Activated T-cell treated with anti-CD3 and anti-CD28 coated beads for 24 hours (primary cell): ENCODE measurements at regions not wholly inside any gene's neighbourhood (a gene's known extent, or its start where the extent isn't known, plus 50 kb on each side); places are given as distances from the start of the nearest gene placed in this dataset.
A peak's percentile ranks its signal among the peaks of the same experiment; 100 is the strongest.

Experiments
- DNase-seq: peaks from one replicate; pipeline ENCODE4 v3.0.0-alpha.2; 2020; ENCODE audit warnings: low read depth

DNA sequence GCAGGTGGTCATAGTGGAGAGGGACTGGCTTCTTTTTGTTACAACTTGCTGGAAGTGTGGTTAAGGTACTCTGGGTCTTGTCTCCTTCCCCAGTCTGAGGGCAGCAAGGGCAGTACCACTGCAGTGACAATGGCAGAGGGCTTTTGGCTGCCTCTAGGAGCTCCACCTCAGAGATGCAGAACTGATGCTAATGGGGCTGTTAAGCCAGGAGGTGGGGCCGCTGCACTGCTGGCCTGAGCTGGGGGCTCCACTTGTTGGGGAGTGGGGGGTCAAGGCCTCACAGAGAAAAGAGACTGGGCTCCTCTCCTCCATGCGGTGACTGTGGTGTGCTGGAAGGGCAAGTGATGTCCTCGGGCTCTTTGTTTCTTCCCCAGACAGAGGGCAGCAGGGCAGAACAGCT, 135.7 kb downstream of the DSEL start:
- DNase-seq, result no peak

DNA sequence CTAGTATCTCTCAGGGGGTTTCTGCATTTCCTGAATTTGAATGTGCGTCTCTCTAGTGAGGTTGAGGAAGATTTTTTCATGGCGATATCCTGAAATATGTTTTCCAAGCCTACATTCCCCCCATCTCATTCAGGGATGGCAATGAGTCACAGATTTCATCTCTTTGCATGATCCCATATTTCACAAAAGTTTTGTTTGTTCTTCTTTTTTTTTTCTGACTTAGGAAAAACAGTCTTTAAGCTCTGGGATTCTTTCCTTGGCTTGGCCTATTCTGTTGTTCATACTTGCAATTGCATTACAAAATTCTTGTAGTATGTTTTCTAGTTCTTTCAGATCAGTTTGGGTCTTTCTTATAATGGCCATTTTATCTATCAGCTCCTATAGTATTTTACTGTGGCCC, 136.5 kb downstream of the DSEL start:
- no peak for DNase-seq

DNA sequence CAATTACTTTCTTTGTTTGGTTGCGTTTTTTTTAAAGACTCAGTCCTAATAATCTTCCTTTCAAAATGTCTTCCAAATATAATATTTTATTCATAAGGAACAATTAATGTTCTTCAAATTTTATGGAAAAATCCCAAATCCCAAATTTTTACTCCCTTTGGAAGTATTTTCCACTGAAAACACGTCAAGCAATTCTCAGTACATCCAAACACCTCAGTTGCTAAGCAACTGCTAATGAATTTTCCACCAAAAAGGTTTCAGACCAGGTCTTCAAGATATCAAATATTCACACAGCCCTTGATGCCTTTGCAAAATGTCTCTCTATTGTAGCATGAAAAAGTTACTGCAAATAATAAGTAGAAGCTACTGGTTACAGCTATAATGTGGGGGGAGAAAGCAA, 140.1 kb downstream of the DSEL start:
- DNase-seq, result no peak

DNA sequence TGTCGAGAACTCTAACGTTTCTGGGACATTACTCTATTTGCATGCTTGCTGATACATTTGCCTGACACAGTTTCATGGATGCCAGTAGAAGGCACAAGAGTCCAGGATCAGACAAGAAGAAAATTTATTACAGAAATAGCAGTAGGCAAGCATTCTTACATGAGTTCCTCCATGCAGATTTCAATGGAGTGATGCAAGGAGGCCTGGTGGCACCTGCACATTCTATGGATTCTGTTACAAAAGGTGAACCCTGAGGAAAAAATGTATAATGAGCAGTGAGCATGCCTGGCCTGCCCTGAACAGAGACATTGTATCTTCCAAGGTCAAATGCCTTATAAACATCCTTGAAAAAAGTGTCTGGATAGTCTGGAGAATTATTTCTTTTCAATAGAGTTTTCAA, 142.9 kb downstream of the DSEL start:
- DNase-seq, result no peak

DNA sequence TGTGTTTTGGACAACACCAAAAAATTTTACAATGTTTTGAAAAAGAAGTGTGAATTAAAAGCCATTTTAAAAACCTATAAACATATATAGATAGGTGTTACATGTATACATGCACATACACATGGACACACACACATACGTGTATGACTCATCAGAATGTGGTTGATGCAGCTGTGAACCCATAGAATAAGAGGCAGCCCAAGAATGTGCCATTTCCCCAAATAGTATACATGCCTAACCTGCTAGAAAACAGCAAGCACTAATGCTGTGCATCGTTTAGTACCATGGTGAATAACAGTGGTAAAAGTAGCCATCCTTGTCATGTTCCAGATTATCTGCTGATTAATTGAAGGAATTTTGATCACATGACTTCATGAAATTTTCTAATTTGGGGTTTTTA, 149.0 kb downstream of the DSEL start:
- no peak for DNase-seq

DNA sequence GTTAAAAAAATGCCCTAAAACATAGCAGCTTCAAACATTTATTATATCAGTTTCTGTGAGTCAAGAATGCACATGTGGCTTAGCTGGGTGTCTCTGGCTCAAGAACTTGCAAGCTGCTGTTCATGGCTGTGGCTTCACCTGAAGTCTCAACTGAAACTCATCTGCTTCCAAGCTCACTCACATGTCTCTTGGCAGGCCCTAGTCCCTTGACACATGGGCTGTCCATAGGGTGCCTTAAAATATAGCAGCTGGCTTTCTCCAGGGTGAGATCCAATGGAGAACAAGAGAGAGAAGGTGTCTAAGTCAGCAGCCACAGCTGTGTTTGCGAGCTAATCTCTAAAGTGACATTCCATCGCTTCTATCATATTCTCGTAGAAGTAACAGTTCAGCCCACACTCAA, 152.8 kb downstream of the DSEL start:
- DNase-seq, result no peak

DNA sequence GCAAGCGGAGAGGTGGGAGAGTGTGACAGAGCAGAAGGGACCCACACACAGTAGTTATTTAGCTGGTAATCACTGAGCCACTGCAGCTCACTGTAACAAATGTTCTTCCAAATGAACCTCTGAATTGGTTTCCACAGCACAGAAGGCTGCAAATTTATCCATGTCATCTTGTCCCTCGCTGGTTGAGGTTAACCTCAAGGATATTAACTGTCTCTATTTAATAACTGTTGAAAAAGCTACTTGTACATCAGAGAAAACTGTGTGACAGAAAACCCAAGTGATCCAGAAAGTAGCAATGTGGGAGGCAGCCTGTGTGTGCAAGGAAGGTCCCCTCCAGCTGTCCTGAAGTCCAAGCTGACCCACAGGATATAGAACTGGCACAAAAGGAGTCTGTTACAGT, 153.6 kb downstream of the DSEL start:
- no peak for DNase-seq

DNA sequence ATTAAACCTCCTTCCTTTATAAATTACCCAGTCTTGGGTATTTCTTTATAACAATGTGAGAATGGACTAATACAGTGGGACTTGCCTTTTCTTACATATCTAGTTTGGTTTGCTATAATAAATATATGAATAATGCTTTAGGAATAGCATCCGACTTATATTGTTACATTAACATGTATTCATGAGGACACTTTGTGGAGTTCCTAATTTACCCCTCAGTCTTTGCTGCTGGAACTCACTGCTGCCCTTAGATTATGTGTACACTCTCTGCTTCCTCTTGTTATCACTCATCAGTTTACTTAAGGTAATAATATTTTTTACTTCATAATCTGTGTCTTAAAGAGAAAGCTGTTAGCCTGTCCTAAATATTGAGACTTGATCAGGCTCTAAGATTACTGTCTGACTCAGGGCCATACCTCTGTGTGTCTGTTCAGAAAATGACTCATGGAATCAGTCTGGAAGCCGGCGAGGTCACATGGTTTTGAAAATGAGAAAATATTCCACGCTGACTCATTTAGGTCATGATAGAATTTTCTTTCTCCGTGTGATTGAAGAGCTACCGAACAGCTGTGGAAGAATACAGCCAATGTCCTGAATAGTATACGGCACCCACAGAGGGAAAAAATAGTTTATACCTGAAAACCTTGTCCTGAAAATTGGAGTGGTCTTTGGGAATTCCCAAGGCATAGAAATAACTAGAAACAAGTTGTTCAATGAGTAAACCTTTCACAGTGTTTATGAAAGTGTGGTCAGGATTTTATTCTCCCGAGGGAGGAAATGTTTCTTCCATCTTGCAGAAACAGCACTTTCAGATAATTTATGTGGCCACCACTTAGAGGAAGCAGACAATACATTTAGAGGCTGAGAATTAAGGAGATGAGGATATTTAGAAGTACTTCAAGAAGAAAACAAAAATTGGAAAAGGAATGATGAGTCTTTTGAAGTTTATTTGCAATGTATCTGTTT, 156.4 kb downstream of the DSEL start:
- DNase-seq, result peak; percentile 40

DNA sequence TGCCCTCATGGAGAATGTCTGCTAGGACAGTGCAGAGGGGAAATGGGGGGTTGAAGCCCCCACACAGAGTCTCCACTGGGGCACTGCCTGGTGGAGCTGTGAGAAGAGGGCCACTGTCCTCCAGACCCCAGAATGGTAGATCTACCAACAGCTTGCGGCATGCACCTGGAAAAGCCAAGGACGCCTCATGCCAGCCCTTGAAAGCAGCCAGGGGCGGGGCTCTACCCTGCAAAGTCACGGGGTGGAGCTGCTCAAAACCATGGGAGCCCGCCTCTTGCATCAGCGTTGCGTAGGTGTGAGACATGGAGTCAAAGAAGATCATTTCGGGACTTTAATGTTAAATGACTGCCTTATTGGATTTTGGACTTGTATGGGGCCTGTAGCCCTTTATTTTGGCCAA, 157.6 kb downstream of the DSEL start:
- no peak for DNase-seq

DNA sequence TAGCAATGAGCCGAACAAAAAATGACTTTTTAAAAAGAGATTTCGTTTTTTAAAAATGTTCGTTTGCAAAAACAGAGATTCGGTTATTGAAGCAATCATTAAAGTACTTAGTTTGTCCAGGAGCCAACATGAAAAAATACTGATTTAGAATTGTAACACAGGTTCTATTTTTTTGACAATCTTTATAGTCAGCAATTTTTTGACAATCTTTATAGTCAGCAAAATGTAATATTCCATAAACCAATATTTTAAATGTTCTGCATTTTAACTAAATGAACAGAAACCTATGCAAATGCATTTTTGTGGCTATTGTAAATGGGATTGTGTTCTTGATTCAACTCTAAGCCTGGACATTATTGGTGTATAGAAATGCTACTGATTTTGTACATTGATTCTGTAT, 161.8 kb downstream of the DSEL start:
- DNase-seq, result no peak

DNA sequence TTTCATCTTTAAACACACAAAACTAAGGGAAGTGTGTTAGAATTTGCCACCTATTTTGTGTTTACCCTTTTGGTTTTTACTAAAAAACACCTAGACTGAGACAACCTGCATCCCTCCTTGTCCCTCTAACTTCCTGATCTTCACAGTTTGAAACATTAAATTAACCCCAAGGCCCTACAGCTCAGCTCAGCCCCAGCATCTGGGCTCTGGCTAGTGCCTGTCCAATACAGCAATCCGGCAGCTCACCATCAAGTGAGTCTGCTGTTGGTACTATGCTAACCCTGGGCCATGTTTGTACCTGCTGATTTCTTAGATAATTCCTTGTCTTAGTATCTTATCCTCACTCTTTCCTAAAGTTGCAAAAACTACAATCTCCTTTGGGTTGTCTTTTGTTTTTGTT, 162.4 kb downstream of the DSEL start:
- DNase-seq, result no peak

DNA sequence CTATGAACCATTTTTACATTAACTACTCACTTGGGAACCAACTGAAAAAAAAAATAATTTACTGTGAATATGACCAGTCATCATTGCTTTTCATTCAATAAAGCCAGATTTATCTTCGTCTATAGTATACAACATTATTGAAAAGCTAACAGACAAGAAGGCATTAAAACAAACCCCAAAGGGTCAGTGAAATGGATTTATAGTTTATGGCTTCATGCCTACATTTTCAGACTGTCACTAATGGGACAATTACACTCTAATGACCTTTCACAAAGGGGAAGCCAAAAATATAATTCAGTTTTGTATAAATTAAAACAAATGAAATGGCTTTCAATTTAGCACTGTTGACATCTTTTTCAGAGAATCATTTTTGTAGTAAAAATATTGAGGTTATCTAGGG, 169.1 kb downstream of the DSEL start:
- no peak for DNase-seq

DNA sequence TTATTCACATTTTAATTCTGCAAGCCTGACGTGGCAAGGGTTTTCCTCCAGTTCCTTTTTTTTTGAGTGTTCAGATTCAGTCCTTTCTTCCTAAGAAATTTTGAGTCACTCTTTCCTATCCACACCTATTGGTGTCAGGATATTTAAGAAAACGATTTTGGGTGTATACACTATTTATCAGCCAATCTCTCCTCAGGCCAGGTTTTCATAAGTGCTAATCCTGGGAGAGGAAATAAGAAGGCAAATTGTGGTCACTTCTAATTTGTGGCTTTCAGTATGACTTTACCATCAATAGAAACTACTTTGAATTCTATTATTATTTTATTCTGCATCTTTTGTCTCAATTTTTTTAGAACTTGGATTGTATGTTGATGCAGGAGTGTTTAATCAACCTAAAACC, 174.4 kb downstream of the DSEL start:
- no peak for DNase-seq

DNA sequence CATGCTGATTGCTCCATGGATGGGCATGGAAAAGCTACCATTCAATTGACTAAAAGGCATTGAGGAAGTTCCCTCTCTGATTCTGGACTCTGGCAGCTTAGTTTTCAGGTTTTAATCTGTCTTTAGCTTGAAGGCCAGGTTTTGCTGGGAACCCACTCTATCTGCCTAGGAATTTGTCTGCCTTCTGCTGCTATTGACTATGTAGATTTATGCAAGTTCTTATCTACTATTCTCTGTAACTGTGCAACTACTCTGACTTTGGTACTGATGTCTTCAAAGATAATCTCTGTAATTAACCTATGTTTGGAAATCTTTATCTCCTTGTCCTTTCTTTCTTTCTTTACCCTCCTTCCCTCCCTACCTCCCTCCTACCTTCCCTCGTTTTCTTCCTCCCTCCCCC, 178.8 kb downstream of the DSEL start:
- DNase-seq, result no peak

DNA sequence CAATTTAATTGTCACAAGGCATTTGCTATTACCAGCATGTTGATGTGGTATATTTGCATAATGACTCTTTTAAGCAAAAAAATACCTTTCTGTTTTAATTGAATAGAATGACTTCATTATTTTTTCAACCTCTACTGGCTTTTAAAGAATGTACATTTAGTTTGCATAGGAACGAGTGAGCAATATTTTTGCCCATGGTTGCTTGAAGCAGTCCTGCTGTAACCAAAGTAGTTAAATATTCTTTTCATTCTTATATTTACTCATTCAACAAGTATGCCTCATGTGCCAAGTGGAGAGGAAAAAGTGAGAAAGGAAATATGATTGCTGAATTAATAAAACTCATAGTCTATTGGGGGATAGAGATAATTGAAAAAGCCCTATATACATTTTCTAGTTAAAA, 184.7 kb downstream of the DSEL start:
- no peak for DNase-seq

DNA sequence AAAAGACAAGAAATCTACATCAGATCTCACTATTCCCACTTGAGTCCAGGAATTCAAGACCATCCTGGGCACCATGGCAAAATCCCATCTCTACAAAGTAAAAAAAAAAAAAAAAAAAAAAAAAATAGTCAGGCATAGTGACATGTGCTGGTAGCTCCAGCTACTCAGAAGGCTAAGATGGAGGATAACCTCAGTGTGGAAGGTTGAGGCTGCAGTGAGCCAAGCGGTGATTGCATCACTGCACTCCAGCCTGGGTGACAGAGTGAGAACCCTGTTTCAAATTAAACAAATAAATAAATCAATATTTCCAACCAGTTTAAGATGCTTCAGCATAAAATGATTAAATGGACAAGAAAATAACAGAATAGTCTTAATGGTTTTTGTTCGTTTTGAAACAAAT, 197.4 kb downstream of the DSEL start:
- DNase-seq, result no peak

DNA sequence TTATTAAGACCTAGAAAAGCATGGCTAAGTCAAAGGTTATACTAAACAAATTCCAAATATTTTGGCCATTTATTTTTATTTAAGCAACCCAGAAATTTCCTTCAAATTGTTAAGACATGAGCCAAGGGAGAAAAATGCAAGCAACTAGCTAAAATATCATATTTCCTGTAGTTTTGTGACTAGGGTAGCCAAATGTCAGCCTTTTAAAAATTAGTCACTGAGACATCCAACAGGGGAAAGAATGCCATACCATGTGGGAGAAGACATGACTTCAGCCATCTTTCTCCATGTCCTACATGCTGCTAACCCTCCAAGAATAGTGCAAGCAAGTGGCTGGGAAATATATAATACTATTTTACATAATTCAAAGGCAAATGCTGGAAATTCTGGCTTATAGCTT, 197.9 kb downstream of the DSEL start:
- DNase-seq, result no peak

DNA sequence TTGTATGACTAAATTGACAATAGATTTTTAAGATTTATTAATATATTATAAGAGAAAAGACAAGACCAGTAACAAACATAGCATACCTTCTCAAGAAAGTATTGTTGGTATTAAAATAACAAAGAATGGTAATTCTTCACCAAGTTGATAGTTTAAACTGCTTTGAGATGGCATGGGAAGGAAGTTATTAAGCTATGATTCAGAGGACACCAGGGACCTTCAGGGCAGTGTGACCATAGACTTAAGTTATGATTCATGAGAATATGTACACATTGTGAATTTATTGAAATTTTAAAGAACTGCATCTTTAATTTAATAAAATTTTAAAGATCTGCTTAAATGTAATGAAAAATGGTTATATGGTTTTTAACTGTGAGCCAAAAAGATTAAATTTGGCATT, 205.7 kb downstream of the DSEL start:
- DNase-seq, result no peak

DNA sequence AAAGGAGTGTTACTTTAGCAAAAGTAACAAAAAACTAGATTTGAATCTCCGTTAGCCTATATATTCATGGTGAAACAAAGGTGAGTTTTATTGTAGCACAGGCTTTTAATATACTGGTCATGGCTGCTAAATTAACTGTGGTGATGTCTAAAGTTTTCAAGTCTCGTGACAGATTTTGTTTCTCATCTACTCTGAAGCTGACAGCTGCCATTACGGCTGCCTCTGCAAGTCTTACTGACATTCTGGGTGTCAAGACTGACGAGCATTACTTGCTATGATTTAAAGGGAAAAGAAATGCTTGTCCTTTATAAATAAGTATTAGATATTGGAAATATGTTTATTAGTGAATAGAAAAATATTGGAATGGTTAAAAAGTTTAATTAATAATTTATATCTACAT, 207.7 kb downstream of the DSEL start:
- DNase-seq, result no peak

DNA sequence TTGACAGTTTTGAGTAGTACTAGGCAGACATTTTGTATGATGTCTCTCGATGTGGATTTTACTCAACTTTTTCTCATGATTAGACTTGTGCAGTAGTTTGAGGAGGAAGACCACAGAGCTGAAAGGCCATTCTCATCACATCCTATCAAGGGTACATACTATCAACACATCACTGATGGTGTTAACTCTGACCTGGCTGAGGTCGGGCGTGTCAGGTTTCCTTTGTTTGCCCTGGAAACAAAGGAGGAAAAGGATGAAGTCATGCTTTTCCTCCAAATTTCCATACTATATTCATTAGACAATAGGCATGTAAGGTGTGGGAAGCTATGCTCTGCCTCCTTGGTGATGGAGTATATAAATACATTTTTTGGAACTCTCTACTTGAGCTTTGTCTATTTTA, 211.1 kb downstream of the DSEL start:
- no peak for DNase-seq

DNA sequence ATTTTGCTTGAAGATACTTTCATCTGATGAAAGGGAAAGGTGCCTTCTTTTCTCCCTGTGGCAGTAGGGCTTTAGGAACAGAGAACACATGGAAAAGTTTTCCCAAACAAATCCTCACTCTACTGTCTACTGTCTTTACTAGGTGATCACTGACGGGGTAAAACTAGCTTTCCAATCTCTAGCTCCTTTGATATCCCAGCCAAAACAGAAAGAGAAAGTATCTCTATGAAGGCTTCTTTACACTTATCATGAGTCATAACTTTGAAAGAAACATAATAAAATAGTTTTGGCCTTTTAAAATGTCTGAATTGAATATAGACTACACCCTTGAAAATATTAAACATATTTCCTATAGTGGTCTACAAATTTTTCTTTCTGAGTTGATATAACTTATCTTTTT, 214.5 kb downstream of the DSEL start:
- no peak for DNase-seq

DNA sequence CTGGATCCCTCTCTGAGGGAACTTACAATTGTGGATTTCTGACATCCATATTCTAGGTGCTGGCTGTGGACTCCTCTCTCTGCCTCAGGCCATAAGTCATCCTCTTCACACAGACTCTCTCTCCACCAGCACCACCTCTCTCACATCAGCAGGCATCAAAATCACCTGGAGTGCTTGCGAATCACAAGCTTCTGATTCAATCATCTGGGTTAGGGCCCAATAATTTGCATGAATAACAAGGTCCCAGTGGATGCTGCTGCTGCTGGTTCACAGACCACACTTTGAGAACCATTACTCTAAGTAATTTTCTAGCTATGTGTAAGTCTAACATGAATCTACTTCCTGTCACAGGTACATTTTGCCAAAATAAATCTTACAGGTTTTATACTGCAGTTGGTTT, 214.9 kb downstream of the DSEL start:
- no peak for DNase-seq

DNA sequence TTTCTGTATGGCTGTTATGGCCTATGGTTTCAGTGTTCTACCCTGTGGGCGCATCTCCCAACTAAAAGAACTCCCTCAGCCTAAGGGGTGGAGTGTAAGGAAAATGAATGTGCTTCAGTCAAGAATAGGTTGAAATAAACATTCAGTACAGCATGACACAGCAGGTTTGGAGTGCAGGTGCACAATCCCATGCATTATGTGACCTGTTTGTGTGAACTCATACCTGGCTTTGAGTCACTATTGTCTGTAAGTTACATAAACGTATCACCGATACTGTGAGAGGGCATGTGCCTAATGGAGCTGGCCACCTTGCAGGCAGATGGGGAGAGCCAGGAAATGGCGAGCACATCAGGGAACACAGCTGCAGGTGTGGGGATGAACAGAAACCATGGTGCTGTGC, 216.0 kb downstream of the DSEL start:
- DNase-seq, result no peak

DNA sequence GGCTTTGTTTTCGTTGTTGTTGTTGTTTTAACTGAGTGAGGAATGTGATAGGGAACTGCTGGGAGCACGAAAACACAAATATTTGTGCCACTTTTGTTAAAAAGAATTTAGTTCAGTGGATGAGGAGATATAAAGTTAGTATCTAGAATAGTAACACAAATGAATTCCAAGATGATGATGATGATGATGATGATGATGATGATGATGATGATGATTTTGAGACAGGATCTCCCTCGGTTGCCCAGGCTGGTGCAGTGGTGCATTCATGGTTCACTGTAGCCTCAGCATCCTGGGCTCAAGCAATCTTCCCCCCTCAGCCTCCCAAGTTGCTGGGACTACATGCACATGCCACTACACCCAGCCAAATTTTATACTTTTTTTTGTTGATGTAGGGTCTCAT, 223.7 kb downstream of the DSEL start:
- no peak for DNase-seq
